Activated CD4-positive, alpha-beta T cell treated with anti-CD3 and anti-CD28 coated beads for 48 hours (primary cell): ENCODE measurements at regions not wholly inside any gene's neighbourhood (a gene's known extent, or its start where the extent isn't known, plus 50 kb on each side); places are given as distances from the start of the nearest gene placed in this dataset.

Source experiments
- DNase-seq: peaks from one replicate; pipeline ENCODE4 v3.0.0-alpha.2; 2020

DNA sequence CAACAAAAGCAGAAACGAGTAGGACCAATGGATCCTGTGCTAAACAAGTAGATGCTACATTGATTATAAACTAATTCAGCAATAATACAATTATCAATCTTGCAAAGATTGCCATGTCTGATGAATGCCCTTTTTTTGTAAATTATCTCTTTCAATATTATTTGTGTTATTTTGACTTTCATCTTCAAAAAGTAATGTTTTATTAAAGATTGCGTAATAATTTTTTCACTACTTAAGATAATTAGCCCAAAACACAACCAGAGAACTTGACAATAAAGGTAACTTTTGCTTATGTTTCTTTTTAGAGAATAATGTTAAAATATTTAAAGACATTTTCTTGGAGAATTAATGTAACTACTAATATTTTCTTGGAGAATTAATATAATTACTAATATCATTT lies 553.8 kb upstream of the VSTM2A start:
- no peak for DNase-seq

DNA sequence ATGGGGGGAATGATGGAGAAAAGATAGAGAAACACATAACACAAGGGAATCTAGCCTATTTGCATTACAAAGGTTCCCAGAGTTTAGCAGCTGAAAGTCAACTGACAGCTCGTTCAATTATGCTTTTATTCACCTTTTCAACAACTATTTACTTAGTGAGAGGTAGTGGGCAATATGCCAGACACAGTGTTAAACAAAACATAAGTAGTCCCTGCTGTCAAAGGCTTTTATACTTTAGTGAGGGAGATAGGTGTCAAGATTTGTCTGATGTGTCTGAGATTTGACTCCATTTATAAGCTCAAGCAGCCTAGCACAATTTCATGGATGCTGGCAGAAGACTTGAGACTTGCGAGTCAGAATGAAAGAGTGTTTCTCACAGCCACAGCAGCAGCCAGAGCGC lies 549.0 kb upstream of the VSTM2A start:
- no peak for DNase-seq

DNA sequence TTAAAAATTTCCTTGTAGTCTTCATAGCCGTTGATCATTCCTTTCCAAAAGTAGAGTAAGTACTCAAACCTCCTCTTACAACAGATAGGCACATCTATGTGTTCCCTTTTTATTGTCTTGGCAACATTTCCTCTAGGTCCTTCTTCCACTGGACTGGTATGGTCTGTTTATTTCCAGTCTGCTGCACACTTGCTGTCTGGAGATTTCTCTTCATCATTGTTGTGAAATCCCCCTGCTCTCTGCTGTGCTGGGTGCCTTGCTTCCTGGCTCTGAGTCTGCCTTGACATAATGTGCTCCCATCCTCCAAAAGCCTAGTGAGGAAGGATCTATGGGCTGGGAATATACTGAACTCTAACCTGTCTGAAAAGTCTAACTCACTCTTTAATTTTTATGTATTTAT lies 545.3 kb upstream of the VSTM2A start:
- no peak for DNase-seq

DNA sequence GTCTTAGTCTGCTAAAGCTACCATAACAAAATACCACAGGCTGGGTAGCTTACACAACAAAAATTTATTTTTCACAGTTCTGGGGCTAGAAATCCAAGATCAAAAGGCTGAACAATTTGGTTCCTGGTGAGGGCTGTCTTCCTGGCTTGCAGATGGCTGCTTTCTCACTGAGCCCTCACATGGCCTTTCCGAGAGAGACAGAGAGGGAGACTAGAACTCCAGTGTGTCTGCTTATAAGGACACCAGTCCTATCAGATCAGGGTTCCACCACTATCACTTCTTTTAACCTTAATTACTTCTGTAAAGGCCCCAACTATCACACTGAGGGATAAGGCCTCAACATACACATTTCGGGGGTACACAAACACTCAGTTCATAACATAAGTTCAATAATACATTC lies 527.4 kb upstream of the VSTM2A start:
- no peak for DNase-seq

DNA sequence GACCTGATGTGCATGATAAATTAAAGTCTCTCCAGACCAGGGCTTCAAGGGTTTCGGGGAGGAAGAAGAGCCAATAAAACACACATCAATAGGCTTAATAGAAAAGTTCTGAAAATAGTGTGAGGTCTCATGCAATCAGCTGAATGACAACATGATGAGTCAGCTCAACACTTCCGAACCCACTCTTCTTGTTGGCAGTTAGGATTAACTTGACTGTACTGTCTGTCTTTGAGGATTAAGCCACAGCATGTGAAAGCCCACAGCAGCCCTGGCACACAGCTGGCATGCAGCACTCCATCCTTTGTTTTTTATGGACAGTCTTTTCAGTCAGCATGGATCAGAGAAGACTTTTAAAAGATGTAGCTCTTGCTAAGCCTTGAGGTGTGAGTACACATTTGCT lies 526.9 kb upstream of the VSTM2A start:
- DNase-seq = no peak

DNA sequence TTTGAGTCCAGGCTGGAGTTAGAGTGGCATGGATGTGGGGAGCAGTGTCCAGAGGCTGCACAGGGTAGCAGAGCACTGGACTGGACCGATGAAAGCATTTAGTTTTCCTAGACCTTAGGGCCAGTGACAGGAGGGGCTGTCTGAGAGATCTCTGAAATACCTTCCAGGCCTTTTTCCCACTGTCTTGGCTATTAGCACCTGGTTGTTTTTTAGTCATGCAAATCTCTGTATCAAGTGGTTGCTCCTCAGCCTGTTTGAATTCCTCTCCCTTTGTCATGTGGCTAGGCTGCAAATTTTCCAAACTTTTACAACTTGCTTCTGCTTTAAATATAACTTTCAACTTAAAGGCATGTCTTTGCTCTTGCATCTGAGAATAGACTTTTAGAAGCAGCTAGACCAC lies 504.3 kb upstream of the VSTM2A start:
- DNase-seq = no peak

DNA sequence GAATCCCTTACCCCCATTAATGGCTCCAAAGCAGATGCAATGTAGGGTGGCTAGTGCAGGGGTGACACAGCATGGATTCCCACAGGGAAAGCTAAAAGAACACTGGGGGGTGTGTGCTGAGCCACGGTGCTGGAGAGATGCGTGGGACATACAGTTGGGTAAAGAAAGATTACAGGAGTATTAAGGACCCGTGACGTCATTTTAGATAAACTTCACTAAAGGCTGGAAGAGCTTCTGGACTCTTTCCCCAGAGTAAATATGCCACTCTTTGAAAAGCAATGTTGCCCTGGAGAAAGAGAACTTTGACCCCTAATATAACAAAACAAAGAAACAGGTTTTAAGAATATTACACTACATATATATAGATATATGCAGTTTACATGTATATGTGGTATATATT lies 481.5 kb upstream of the VSTM2A start:
- DNase-seq = no peak

DNA sequence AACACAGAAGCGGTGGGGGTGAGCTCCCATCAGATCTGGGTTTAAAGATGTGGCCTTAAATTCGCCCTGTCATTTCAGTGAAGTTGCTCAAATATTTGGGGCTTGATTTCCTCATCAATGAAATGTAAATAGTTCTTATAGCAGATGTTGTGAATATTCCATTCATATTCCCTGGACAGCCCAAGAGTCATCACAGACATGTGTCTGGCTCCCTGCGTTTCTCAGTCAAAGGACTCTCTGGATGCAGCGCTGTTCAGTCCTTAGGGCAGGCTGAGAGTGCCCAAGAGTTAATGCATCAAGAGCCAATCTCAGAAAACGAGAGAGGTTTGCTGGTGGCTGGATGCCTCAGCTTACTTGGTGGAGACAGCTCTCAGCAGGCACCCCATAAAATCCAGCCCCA lies 475.5 kb upstream of the VSTM2A start:
- DNase-seq = no peak

DNA sequence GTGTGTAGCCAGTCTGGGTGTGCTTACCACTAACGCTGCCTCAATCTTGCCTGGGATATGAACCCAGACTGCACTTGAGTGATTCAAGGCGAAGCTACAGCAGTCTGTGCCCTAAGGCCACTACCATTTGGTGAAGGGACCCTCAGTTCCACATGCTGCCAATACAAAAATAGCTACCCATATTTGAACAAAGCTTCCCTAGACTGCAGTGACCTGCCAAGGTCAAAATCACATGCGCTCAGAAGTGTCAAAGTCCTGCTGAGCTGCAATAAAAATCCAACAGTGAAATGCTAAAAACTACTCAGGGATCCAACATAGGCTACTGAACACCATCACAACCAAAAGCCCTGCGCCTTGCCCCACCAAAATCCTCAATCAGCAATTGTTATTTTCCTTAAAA lies 472.3 kb upstream of the VSTM2A start:
- DNase-seq = no peak

DNA sequence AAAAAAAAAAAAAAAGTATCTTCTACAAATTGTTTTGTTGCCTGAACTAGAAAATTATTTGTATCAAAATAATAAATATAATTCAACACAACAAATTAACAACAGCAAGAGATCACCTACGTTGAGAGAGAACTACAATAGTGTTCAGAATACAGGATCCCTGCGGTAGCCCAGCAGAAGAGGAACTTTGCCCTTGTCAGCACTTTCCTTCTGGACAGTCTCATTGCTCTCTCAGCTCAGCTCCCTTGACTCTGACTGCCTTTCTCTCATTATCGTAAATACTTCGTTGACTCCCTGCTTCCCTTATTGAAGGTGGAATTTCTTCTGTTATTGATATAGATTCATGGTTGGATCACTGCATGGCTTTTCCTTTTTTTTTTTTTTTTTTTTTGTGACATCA lies 469.5 kb upstream of the VSTM2A start:
- DNase-seq = no peak

DNA sequence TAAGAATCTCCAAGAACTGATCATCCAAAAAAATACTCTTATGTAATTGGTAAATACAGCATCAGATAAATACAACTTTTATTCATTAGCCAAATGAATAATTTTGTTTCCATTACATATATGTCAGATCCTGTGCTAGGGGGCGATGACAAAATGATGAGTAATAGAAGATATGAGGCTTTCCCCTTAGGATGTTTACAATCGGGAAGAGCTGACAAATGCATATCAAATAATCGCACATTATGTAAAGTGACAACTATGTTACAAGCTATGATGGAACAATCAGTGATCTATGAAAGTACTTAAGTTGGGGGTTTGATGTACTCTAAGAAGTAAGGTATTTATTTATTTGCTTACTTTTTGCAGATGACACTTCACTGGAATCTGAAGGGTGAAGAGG lies 465.6 kb upstream of the VSTM2A start:
- no peak for DNase-seq

DNA sequence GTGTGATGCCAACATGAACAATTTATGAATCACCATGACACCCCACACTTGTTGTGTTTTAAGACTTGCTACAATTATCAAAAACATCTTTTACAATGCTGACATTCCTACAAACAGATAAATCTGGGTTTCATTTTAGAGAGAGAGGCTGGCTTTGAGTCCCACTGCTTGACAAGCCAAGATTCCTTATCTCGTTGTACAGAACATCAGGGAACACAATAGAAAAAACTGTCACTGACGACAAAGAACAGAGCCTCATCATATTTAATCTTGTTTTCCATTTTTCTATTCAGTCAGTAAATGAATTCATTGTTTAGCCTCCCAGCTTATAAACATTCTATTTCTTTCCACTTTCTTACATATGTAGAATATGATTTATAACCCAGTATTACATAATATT lies 461.6 kb upstream of the VSTM2A start:
- no peak for DNase-seq

DNA sequence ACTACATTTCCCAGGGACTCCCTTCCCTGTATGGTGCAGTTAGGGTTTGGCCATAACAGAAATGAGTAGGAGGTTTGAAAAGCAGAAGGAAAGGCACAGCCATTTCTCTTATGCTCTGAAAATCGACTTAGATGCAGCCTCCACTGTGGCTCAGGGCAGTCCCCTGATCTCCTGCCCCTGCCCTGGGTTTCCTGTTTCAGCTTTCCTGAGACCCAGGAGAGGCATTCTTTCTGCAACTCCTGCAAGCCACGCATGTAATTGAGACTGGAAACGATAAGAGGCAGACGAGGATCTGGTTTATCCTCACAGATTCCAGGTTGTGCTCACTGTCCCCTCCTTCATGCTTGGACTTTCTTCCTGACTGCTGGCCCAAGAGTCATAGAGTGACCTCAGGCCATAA lies 461.2 kb upstream of the VSTM2A start:
- DNase-seq = no peak

DNA sequence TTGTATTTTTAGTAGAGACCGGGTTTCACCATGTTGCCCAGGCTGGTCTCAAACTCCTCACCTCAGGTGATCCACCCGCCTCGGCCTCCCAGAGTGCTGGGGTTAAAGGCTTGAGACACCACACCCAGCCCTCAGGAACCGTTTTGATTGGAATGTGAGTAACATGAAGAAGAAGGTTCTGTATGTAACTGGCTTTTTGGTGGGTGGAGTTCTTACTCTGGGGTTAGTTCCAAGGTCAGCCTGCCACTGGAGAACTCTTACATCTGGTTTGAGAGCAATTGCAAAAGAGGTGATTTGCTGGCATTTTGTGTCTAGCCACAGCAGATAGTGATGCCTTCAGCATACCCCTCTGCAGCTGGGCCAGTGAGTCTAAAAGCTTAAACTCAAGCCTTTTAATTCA lies 457.8 kb upstream of the VSTM2A start:
- no peak for DNase-seq

DNA sequence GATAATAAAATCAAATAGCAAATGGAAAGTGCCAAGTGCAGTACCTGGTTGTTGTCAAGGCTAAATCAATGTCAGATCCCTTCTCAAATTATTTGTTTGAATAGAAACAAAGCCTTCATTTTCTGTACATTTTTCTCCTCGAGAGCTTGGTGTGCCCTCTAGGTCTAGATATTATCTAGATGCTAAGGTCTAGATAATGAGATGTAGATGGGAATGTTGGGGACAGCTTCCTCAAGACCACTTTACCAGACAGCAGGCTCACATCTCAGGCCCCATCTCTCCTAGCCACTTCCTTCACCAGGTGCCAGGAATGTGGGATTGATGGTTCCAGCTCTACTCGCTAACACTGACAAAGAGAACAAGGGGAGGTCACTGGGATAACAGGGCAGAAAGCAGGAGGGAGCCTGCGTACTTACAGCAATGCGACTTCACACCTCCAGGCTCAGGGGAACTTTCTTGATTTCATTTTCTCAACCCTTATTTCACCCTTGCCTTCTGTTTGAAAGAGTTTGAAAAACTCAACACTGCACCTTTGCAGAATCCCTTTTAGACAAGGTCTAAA lies 451.4 kb upstream of the VSTM2A start:
- no peak for DNase-seq

DNA sequence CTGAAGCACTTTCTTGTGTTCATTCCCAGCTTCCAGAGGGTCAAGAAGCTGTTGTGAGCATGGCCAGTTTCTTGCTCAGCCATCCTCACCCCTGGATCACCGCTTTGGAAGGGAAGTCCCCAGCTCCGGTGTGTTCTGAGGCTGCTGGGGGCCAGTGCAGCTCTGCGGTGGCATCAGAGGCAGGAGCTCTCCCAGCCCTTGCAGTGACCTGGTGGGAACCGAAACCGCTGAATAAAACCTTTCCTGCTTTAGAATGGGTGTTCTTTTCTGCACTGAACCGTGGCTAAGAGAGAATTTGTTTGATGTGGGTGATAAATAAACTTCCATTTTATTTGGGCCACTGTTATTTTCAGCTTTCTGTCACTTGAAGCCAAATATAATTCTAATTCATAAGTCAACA lies 450.9 kb upstream of the VSTM2A start:
- no peak for DNase-seq

DNA sequence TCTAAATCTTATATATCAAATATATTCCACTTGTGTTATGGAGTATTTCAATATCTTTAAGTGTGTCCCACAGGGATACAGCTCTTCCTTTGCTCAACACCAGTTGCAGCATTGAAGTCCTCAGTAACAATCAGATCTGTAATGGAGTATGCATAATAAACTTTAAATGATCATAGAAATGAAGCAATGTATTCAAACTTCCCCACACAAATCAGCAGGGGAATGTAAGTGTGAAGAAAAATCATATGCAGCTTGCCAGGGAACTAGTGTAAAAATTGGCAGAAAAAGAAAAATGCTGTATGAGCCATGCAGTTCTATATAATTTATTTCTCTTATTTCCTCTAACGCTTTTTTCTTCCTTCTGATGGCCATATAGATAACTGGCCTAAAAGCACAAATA lies 444.3 kb upstream of the VSTM2A start:
- no peak for DNase-seq

DNA sequence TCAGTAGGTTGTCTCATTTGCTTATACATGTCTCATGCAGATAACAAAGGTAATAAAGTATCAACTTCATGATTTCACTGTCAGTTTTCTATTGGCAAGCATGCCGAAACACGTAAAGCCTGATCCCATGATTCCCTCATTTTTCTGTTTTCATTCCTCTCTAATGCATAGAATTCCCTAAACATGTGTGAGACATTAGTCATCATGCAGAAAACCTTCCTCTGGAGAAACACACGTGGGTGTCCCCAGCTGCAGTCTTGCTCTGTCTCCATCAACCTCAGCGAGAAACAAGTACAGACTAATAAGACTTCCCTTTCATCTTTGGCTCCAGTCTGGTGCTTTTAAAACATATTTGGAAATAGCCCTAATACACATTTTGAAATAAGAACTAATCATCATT lies 432.7 kb upstream of the VSTM2A start:
- DNase-seq = no peak

DNA sequence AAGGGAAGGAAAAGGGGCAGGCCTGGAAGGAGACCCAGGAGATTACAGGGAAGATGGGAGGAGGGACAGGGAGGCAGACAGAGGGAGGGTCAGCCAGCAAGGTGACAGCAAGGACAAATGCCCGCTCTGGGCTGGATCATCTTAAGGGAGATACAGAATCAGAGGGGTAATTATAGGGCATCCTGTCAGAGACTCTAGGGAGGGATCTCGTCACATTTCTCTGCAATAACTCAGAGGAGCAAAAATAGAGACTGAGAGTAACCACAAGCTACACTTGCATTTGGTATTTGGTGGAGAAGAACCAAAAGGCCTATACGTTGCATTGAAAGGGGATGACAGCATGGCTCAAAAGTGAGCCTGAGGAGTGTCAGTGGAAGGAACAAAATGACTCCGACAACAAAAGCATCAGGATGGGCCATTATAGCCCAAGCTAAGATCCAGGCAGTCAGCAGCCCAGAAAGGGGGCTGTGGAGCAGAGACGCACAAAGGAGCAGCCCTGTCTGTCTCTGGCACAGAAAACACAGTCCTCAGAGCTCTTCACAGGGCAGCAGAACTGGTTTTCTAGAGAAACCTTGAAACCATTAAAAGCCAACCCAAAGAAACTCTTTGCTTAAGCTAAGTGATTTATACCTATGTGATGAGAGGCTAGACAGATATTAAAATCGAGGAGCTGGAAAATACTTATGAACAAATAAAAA lies 430.2 kb upstream of the VSTM2A start:
- no peak for DNase-seq

DNA sequence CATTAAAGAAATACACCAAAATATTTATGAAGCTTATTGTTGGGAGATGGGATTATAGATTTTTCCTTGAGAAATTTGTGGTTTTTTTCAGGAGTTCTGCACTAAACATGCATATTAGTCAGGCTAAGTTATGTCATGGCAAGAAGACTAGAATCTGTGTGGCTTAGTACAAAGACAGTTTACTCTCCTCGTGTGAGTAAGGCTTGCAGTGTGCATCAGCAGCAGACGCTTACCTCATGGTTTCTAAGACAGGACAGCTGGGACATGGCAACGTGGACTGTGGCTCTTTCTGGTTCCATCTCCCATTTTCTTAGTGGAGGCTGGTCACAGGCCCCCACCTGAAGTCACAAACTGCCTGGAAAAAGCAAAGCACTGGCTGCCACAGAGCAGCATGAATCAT lies 429.6 kb upstream of the VSTM2A start:
- no peak for DNase-seq

DNA sequence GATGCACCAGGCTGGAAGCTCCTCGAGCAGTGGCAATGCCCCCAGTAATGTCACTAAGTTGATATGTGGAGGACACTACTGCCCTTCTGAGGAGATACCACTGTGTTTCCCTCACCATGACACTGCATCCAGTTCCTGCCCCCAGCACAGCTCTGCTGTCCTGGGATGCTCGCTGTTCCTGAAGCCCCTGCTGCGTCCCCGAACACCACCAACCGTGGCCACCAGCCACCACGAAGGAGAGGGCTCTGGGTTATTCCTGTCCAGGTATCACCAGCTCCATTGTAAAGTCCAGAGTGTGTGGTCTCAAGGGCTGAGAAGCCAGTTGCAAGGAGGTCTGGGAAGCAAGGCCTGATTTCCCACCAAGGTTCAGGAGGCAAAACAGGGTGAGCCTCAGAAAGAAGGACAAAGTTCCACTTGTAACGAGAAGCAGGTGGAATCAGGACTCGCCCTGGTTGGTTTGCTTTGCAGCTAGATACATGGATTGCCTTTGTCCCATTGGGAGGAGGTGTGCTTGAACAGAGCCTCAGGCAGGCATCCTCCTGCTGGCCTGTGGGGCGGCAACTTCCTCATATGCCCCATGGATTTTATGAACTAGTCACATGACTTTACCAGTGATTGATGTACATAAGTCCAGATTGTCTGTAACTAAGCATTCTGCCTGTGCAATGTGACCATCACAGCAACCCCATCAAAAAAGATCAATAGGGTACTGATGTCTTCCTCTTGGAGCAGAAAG lies 427.0 kb upstream of the VSTM2A start:
- DNase-seq = no peak

DNA sequence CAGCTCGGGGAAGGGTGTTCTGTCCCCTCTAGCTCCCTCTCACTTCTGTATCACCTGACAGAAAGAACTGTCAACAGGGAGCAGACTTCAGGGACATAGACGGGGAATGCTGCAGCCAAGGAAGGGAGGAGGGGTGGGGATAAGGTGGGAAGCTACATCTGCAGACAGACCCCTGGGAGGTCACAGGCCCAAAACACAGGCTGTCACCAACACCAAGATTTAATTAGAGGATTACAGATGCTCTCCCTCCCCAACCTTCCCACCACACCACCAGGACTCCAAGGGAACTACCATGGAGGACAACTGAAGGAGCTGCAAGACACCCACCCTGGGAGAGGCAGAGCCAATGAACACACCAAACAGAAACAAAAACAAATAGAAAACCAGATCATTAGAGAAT lies 425.2 kb upstream of the VSTM2A start:
- DNase-seq = no peak

DNA sequence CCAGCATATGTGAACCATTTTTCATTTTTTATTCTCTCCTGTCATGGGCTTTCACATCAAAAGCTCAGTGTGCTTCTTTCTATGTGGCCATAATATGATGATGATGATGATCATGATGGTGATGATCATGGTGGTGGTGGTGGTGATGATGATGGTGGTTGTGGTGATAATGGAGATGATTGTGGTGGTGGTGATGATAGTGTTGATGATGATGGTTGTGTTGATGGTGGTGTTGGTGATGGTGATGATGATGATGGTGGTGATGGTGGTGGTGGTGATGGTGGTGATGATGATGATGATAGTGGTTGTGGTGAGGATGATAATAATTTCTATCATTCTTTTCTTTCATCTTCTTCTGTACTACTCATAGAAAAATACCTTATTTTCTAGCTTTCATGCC lies 413.1 kb upstream of the VSTM2A start:
- no peak for DNase-seq

DNA sequence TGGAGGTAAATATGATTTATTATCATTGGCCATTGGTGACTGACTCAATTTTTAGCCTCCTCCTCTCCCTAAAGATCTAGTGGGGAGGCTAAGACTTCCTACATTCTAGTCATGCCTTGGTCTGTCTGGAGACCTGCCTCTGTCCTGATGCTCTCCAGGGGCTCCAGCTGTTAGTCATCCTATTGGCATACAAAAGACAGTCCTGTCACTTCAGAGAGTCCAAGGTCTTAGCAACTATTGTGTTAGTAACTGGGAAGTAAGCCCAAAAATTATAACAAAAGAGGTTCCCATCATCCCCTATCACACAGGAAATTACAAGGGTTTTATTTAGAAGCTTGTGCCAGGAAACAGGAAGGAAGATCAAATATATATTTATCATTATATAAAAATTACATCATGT lies 400.6 kb upstream of the VSTM2A start:
- DNase-seq = no peak

DNA sequence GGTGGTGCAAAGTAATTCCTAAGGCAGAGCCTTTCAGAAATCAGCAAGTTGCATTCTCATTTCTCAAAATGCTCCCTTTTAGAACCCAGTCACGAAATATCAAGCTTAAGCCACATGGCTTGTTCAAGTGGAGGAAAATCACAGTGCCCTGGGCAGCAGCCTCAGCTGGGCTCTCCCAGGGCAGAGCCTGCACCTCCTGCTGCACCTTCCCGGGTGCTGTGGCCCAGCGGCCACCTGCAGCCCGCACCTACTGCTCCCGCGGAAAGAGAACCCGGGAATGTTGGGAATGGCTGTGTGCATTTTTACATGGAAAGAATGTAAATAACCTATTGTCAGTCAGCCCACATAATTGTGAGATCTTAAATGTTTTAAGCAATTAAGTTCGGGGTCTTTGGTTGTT lies 396.5 kb upstream of the VSTM2A start:
- no peak for DNase-seq
